Caco-2 (cell line): ENCODE measurements at regions not wholly inside any gene's neighbourhood (a gene's known extent, or its start where the extent isn't known, plus 50 kb on each side); places are given as distances from the start of the nearest gene placed in this dataset.
"Not testable (repeated sequence)": the region's sequence is repeated elsewhere in the genome, so short reads cannot be mapped to it uniquely, and the experiment has no call there.

ENCODE experiments used
- BruUV-seq: library from RNA; stranded (reverse); fragments of 400-500 nt; replicated peaks from 2 replicates; lab custom pipeline; 2021; lab: Mats Ljungman, UMichigan
- CTCF ChIA-PET: fragments of 300-600 bp; sonication (Branson Sonifier 250); formaldehyde crosslinking; loops from one replicate; lab custom pipeline; 2022; ENCODE audit warnings: antibody characterized with exemption; lab: Charles Lee
- POLR2A ChIA-PET: fragments of 300-600 bp; sonication (Branson Sonifier 250); formaldehyde crosslinking; loops from one replicate; lab custom pipeline; 2022; ENCODE audit warnings: antibody characterized with exemption; lab: Charles Lee
- DNase-seq, 2 experiments: peaks; one replicate each; pipeline versions ENCODE4 v3.0.0 to v3.0.0-alpha.2; 2020 to 2022
- H3K27me3 ChIP-seq: replicated peaks from 2 replicates; pipeline ENCODE4 v1.6.0; 2011; ENCODE audit warnings: low read length; ENCODE audit not compliant: control insufficient read depth, insufficient read depth
- H3K36me3 ChIP-seq: 2 replicates; pipeline ENCODE4 v1.5.1; 2011; ENCODE audit warnings: low read length; ENCODE audit not compliant: control insufficient read depth, insufficient read depth
- H3K4me1 ChIP-seq: fragments of 250-450 bp; sonication (Bioruptor Pico); 2 replicates; pipeline ENCODE4 v1.5.1; 2020; ENCODE audit warnings: mild to moderate bottlenecking
- H3K4me3 ChIP-seq: 2 replicates; pipeline ENCODE4 v1.5.1; 2011; ENCODE audit warnings: low read depth, mild to moderate bottlenecking, control low read depth, low read length
- H3K9me3 ChIP-seq: fragments of 250-450 bp; sonication (Bioruptor Pico); 2 replicates; pipeline ENCODE4 v1.5.1; 2020; ENCODE audit warnings: mild to moderate bottlenecking, moderate library complexity
- H3K27ac Mint-ChIP-seq: one replicate; pipeline ENCODE4 v1.8.0; 2022; ENCODE audit warnings: mixed read lengths; ENCODE audit not compliant: unreplicated experiment
- H3K27me3 Mint-ChIP-seq: one replicate; pipeline ENCODE4 v1.8.0; 2022; ENCODE audit warnings: mixed read lengths; ENCODE audit not compliant: insufficient read depth, unreplicated experiment
- H3K36me3 Mint-ChIP-seq: one replicate; pipeline ENCODE4 v1.8.0; 2022; ENCODE audit warnings: mild to moderate bottlenecking, mixed read lengths; ENCODE audit not compliant: insufficient read depth, unreplicated experiment
- H3K4me1 Mint-ChIP-seq: one replicate; pipeline ENCODE4 v1.8.0; 2022; ENCODE audit warnings: low read depth, mixed read lengths; ENCODE audit not compliant: unreplicated experiment
- H3K4me3 Mint-ChIP-seq: one replicate; pipeline ENCODE4 v1.8.0; 2022; ENCODE audit warnings: mild to moderate bottlenecking, moderate library complexity, mixed read lengths; ENCODE audit not compliant: unreplicated experiment
- H3K9me3 Mint-ChIP-seq: one replicate; pipeline ENCODE4 v1.8.0; 2022; ENCODE audit warnings: mixed read lengths; ENCODE audit not compliant: unreplicated experiment
- intact Hi-C: fragments of 100-400 bp; cut with micrococcal nuclease; formaldehyde crosslinking; loops from one replicate; pipeline ENCODE4 v1.10.0; 2022; ENCODE audit not compliant: unreplicated experiment
- TF ChIP-seq, protein P1 (sequence below), 2 experiments: fragments of 200-600 bp in 1 of 2; IDR thresholded peaks; 1 replicate in 1 of 2; 2 replicates in 1 of 2; pipeline versions ENCODE4 v1.5.1 to v1.8.0; 2011 to 2022; ENCODE audit warnings: antibody characterized with exemption in 1 of 2, control low read depth in 1 of 2, inconsistent platforms in 1 of 2, low read depth in 1 of 2, low read length in 1 of 2, mild to moderate bottlenecking in 1 of 2, moderate library complexity in 1 of 2; ENCODE audit not compliant: insufficient read depth in 1 of 2, severe bottlenecking in 1 of 2, unreplicated experiment in 1 of 2

DNA sequence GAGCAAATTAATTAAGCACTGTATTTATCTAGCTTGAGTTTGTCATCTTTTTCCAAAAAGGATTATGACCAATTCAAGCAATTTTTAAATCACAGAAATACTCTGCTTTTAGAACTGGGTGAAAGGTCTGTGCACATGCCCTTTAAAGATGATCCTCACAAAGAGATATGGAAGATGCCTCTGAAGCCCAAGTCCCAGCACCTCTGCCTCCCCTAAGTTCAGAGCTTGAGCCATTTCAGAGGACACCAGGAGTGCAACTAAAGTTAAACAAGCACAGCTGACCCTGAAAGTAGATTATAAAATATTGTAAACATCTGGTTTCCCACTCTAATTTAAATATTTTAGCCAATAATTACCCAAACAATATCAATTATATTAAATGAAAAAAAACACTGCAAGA lies 139.5 kb upstream of the BEND6 start:
- BruUV-seq = no TSS peak
- Histone ChIP-seq H3K4me3 (no peak overlapping the region), H3K36me3 (no peaks in the 10 kb centered on the region), H3K27me3 (no peaks in the 10 kb centered on the region), H3K9me3 (no peaks in the 10 kb centered on the region), H3K4me1 (peaks cover 9% of the 10 kb centered on the region; the same call in 1 of the 2 replicates)
- ChIA-PET POLR2A (no interaction called here), CTCF (no interaction called here)
- Mint-ChIP-seq H3K4me1 (peaks cover 6% of the 10 kb centered on the region), H3K27ac (no peak overlapping the region), H3K36me3 (no peaks in the 10 kb centered on the region), H3K27me3 (no peaks in the 10 kb centered on the region), H3K4me3 (no peak overlapping the region), H3K9me3 (no peaks in the 10 kb centered on the region)
- no peak for DNase-seq
- intact Hi-C loops = no loop called here
- TF ChIP-seq, protein P1, sequence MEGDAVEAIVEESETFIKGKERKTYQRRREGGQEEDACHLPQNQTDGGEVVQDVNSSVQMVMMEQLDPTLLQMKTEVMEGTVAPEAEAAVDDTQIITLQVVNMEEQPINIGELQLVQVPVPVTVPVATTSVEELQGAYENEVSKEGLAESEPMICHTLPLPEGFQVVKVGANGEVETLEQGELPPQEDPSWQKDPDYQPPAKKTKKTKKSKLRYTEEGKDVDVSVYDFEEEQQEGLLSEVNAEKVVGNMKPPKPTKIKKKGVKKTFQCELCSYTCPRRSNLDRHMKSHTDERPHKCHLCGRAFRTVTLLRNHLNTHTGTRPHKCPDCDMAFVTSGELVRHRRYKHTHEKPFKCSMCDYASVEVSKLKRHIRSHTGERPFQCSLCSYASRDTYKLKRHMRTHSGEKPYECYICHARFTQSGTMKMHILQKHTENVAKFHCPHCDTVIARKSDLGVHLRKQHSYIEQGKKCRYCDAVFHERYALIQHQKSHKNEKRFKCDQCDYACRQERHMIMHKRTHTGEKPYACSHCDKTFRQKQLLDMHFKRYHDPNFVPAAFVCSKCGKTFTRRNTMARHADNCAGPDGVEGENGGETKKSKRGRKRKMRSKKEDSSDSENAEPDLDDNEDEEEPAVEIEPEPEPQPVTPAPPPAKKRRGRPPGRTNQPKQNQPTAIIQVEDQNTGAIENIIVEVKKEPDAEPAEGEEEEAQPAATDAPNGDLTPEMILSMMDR (IDR thresholded peaks at IDR 0.05; ENCODE audit: insufficient read depth in 1 of 2, low read depth in 1 of 2, low read length in 1 of 2, severe bottlenecking in 1 of 2, unreplicated experiment in 1 of 2) = no peak

GRCh38 chr6:56814802-56815201 lies 140.1 kb upstream of the BEND6 start:
- H3K4me1 ChIP-seq = peaks cover 14% of the 10 kb centered on the region
- POLR2A ChIA-PET = no interaction called here
- H3K9me3 ChIP-seq = no peaks in the 10 kb centered on the region
- H3K27me3 ChIP-seq = no peaks in the 10 kb centered on the region
- no peaks in the 10 kb centered on the region for H3K27me3 Mint-ChIP-seq
- intact Hi-C loops = no loop called here
- H3K4me3 Mint-ChIP-seq = no peak overlapping the region
- no peaks in the 10 kb centered on the region for H3K9me3 Mint-ChIP-seq
- CTCF ChIA-PET = no interaction called here
- H3K27ac Mint-ChIP-seq = no peak overlapping the region
- H3K4me3 ChIP-seq = no peak overlapping the region
- H3K4me1 Mint-ChIP-seq = peaks cover 6% of the 10 kb centered on the region
- TF ChIP-seq, protein P1 (IDR thresholded peaks at IDR 0.05; ENCODE audit: insufficient read depth in 1 of 2, low read depth in 1 of 2, low read length in 1 of 2, severe bottlenecking in 1 of 2, unreplicated experiment in 1 of 2) = no peak
- H3K36me3 ChIP-seq = no peaks in the 10 kb centered on the region
- no peak for DNase-seq
- BruUV-seq = no TSS peak
- H3K36me3 Mint-ChIP-seq = no peaks in the 10 kb centered on the region

GRCh38 chr6:56814308-56814707 lies 140.6 kb upstream of the BEND6 start:
- no TSS peak for BruUV-seq
- intact Hi-C loops = no loop called here
- peaks cover 10% of the 10 kb centered on the region for H3K4me1 Mint-ChIP-seq

GRCh38 chr6:56812851-56813250 lies 142.1 kb upstream of the BEND6 start:
- peaks cover 19% of the 10 kb centered on the region for H3K4me1 Mint-ChIP-seq

More at GRCh38 chr6:56814308-56814707, 140.6 kb upstream of the BEND6 start:
- Mint-ChIP-seq H3K36me3 (no peaks in the 10 kb centered on the region), H3K9me3 (no peaks in the 10 kb centered on the region), H3K27ac (no peak overlapping the region), H3K27me3 (no peaks in the 10 kb centered on the region), H3K4me3 (no peak overlapping the region)
- ChIA-PET CTCF (no interaction called here), POLR2A (no interaction called here)
- DNase-seq = no peak
- TF ChIP-seq, protein P1 (IDR thresholded peaks at IDR 0.05; ENCODE audit: insufficient read depth in 1 of 2, low read depth in 1 of 2, low read length in 1 of 2, severe bottlenecking in 1 of 2, unreplicated experiment in 1 of 2) = no peak
- Histone ChIP-seq H3K9me3 (no peaks in the 10 kb centered on the region), H3K4me3 (no peak overlapping the region), H3K27me3 (no peaks in the 10 kb centered on the region), H3K36me3 (no peaks in the 10 kb centered on the region), H3K4me1 (peaks cover 19% of the 10 kb centered on the region)

More at GRCh38 chr6:56812851-56813250, 142.1 kb upstream of the BEND6 start:
- H3K36me3 ChIP-seq, H3K4me3 Mint-ChIP-seq, H3K9me3 ChIP-seq, H3K27me3 ChIP-seq, H3K27me3 Mint-ChIP-seq, H3K9me3 Mint-ChIP-seq, DNase-seq, H3K4me3 ChIP-seq, BruUV-seq, intact Hi-C loops, POLR2A ChIA-PET, CTCF ChIA-PET, H3K27ac Mint-ChIP-seq, H3K36me3 Mint-ChIP-seq: not testable (repeated sequence)
- H3K4me1 ChIP-seq = peaks cover 33% of the 10 kb centered on the region
